ENCODE measurements at regions not wholly inside any gene's neighbourhood (a gene's known extent, or its start where the extent isn't known, plus 50 kb on each side); places are given as distances from the start of the nearest gene placed in this dataset.
A peak's percentile ranks its signal among the peaks of the same experiment; 100 is the strongest.

DNA sequence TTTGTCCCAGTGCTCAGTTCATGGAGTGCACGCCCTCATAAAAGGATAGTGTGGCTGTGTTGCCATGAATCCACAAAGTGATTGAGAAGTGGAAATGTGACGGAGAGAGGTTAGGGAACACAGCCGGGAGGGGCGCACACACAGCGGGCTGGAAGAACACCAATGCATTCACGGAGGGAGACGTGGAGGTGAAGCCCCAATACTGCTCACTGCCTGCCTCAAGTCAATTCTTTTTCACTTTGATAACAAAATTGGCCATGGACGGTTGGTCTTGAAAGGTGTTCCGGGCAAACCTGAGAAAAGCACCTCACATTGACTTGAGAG is 424.1 kb downstream of the MED10 start:
- no peak overlapping the region for H3K18ac ChIP-seq (ENCODE audit: extremely low read depth, low read length)
- H3K4me3 ChIP-seq (ENCODE audit: extremely low read depth in 1 of 4, insufficient read depth in 2 of 4, low read depth in 3 of 4, low read length in 4 of 4) = no peak overlapping the region
- H4K5ac ChIP-seq (ENCODE audit: insufficient read length, low read depth, low read length) = no peak overlapping the region
- peak overlapping the region; percentile 65; the same call in 1 of the 2 replicates for H2AK5ac ChIP-seq (ENCODE audit: low read depth, low read length)
- no peak overlapping the region for H3K56ac ChIP-seq (replicated peaks; ENCODE audit: insufficient read length, low read depth, low read length)
- H2AFZ ChIP-seq (ENCODE audit: low read length) = no peak overlapping the region
- H4K20me1 ChIP-seq (replicated peaks in 1 of 2; ENCODE audit: control insufficient read depth in 1 of 2, insufficient read depth in 2 of 2, low read length in 2 of 2) = peaks cover 0 to 1% of the 10 kb centered on the region in 2 experiments
- FAIRE-seq = no peak
- no peak overlapping the region for H4K91ac ChIP-seq (replicated peaks; ENCODE audit: insufficient read length, low read length)
- no peak overlapping the region for H3K9ac ChIP-seq (replicated peaks in 1 of 4; ENCODE audit: extremely low read depth in 1 of 4, low read depth in 3 of 4, low read length in 3 of 4)
- H3K9me3 ChIP-seq (ENCODE audit: insufficient read depth in 2 of 2, low read depth in 1 of 2, low read length in 1 of 2) = no peaks in the 10 kb centered on the region
- no peak overlapping the region for H3K14ac ChIP-seq (ENCODE audit: insufficient read length)
- no peaks in the 10 kb centered on the region for H3K4me1 ChIP-seq (replicated peaks in 1 of 4; ENCODE audit: control insufficient read depth in 3 of 4, insufficient read depth in 4 of 4, low read length in 3 of 4)
- no peak overlapping the region for H2BK5ac ChIP-seq (ENCODE audit: low read depth, low read length)
- ChIA-PET POLR2A (ENCODE audit: partially characterized antibody) (no interaction called here), CTCF (ENCODE audit: partially characterized antibody) (no interaction called here)
- no peak overlapping the region for H3K27ac ChIP-seq (ENCODE audit: low read depth, low read length)
- H2BK120ac ChIP-seq (replicated peaks; ENCODE audit: low read depth, low read length) = no peak overlapping the region
- H3K23ac ChIP-seq (ENCODE audit: insufficient read length) = no peak overlapping the region
- no peak overlapping the region for H3K4me2 ChIP-seq (ENCODE audit: insufficient read depth in 1 of 2, low read depth in 2 of 2, low read length in 2 of 2)
- H3K27me3 ChIP-seq (replicated peaks in 1 of 4; ENCODE audit: control insufficient read depth in 3 of 4, extremely low read depth in 1 of 4, insufficient read depth in 3 of 4, low read length in 3 of 4) = no peaks in the 10 kb centered on the region
- no peak for DNase-seq (ENCODE audit: low read depth in 1 of 2, low spot score in 2 of 2)
- no peaks in the 10 kb centered on the region; the same call in 1 of the 2 replicates for H3K23me2 ChIP-seq (ENCODE audit: low read depth, low read length)
- H3K79me2 ChIP-seq (ENCODE audit: control insufficient read depth in 1 of 2, insufficient read depth in 2 of 2, low read length in 2 of 2) = no peaks in the 10 kb centered on the region
- H3K79me1 ChIP-seq (ENCODE audit: low read depth, low read length) = no peaks in the 10 kb centered on the region
- no peak overlapping the region for H3K4ac ChIP-seq (replicated peaks; ENCODE audit: insufficient read length, low read depth, low read length)
- no peak overlapping the region for H2BK12ac ChIP-seq (ENCODE audit: low read depth, low read length)
- H2BK20ac ChIP-seq (ENCODE audit: low read length) = no peak overlapping the region
- 97% methylated on average over 9 of the region's 9 CpGs; no CpG with 5 or more reads in 1 of the 2 experiments for WGBS, 2 experiments (ENCODE audit: extremely low coverage in 1 of 2, insufficient coverage in 1 of 2, insufficient read length in 1 of 2, insufficient replicate concordance in 2 of 2, low coverage in 1 of 2, low lambda C conversion rate in 2 of 2, missing lambda C conversion rate in 1 of 2)
- no peak overlapping the region for H4K8ac ChIP-seq (ENCODE audit: extremely low read depth, insufficient read depth, low read length)
- no peak overlapping the region for H2BK15ac ChIP-seq (ENCODE audit: low read length)
- H3K36me3 ChIP-seq (ENCODE audit: control insufficient read depth in 2 of 4, insufficient read depth in 4 of 4, low read length in 3 of 4) = no peaks in the 10 kb centered on the region
- TF ChIP-seq POLR2AphosphoS5 (IDR thresholded peaks at IDR 0.05; ENCODE audit: low read depth, low read length) = no peak
- no peak for TF ChIP-seq SP2 (IDR thresholded peaks at IDR 0.05; ENCODE audit: low read length)

Measured in H1 (cell line).